ENCODE measurements at regions not wholly inside any gene's neighbourhood (a gene's known extent, or its start where the extent isn't known, plus 50 kb on each side); places are given as distances from the start of the nearest gene placed in this dataset.

DNA sequence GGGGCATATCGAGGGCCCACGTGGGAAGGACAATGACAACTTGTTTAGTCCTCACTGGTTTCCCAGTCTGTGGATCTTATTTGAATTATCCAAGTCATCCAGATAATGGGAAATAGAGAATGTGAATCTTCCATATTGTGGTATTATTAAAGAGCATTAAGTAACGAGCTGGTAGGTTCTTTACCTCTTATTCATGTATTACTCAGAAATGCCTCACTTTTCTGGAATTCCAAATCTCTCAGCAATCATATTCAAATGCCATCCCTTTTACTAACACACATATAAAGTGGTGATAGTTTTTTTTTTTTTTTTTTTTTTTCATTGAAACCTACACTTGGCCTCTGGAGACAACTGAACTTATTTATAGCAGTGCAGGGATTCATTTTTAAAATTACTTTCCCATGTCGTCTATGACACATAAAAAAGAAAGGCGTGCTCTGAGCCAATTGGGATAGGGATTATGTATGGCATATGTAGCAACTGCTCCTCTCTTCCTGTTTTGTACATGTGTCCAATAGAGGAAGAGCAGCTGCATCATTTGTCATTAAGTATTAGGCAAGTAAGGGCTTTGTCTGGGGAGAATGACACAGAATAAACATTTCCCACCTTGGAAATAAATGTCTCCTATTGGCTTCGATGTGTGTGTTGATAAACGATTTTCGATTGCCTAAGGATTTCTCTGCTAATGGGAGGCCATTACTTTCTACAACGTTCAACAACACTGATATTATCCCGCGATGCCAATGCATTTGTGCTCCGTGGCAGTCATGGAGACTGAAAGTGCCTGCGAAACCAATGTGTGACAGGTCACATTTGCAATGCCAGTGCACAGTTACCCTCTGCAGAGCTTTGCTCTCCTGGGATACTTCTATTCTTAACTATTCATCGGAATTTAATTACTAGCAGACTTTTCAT is 78.6 kb upstream of the IFNG-AS1 start:
- Histone ChIP-seq H3K9me3 (ENCODE audit: control insufficient read depth, low read length) (no peaks in the 10 kb centered on the region), H3K27me3 (replicated peaks; ENCODE audit: control insufficient read depth, insufficient read depth, low read length) (no peaks in the 10 kb centered on the region), H3K36me3 (ENCODE audit: control insufficient read depth, insufficient read depth, low read length, severe bottlenecking) (no peaks in the 10 kb centered on the region), H3K4me1 (ENCODE audit: control insufficient read depth, insufficient read depth, low read length) (peaks cover 25% of the 10 kb centered on the region), H3K9ac (ENCODE audit: low read length) (peak overlapping the region; percentile 26), H3K4me3 (ENCODE audit: low read length) (no peak overlapping the region)
- DNase-seq (ENCODE audit: low read depth), result peak; percentile 64

GRCh38 chr12:67911275-67911600 is 78.0 kb upstream of the IFNG-AS1 start:
- Histone ChIP-seq H3K4me1 (ENCODE audit: control insufficient read depth, insufficient read depth, low read length) (peaks cover 25% of the 10 kb centered on the region), H3K9me3 (ENCODE audit: control insufficient read depth, low read length) (no peaks in the 10 kb centered on the region), H3K9ac (ENCODE audit: low read length) (no peak overlapping the region), H3K27me3 (replicated peaks; ENCODE audit: control insufficient read depth, insufficient read depth, low read length) (no peaks in the 10 kb centered on the region), H3K4me3 (ENCODE audit: low read length) (no peak overlapping the region), H3K36me3 (ENCODE audit: control insufficient read depth, insufficient read depth, low read length, severe bottlenecking) (no peaks in the 10 kb centered on the region)
- DNase-seq (ENCODE audit: low read depth), result no peak

GRCh38 chr12:67911789-67912188 is 77.5 kb upstream of the IFNG-AS1 start:
- H3K4me3 ChIP-seq (ENCODE audit: low read length), result no peak overlapping the region
- DNase-seq (ENCODE audit: low read depth), result no peak
- no peaks in the 10 kb centered on the region for H3K36me3 ChIP-seq (ENCODE audit: control insufficient read depth, insufficient read depth, low read length, severe bottlenecking)
- no peak overlapping the region for H3K9ac ChIP-seq (ENCODE audit: low read length)
- no peaks in the 10 kb centered on the region for H3K27me3 ChIP-seq (replicated peaks; ENCODE audit: control insufficient read depth, insufficient read depth, low read length)
- no peaks in the 10 kb centered on the region for H3K9me3 ChIP-seq (ENCODE audit: control insufficient read depth, low read length)
- peaks cover 25% of the 10 kb centered on the region for H3K4me1 ChIP-seq (ENCODE audit: control insufficient read depth, insufficient read depth, low read length)

DNA sequence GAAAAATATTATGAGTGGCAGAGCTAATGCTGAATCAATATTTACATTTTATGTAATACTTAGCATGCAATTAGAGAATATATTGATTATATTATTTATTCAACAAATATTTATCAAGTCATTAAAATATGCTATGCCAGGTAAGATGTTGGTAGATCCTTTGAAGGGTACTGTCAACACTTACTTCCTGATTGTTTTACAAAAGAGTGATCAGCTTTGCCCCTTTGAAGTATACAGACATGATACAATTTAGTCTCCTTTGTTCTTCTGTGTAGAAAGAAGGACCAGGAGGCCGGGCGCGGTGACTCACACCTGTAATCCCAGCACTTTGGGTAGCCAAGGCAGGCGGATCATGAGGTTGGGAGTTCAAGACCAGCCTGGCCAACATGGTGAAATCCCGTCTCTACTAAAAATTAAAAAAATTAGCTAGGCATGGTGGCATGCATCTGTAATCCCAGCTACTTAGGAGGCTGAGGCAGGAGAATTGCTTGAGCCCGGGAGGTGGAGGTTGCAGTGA is 73.9 kb upstream of the IFNG-AS1 start:
- Histone ChIP-seq H3K9me3 (ENCODE audit: control insufficient read depth, low read length) (no peaks in the 10 kb centered on the region), H3K27me3 (replicated peaks; ENCODE audit: control insufficient read depth, insufficient read depth, low read length) (no peaks in the 10 kb centered on the region), H3K4me3 (ENCODE audit: low read length) (no peak overlapping the region), H3K36me3 (ENCODE audit: control insufficient read depth, insufficient read depth, low read length, severe bottlenecking) (no peaks in the 10 kb centered on the region), H3K9ac (ENCODE audit: low read length) (no peak overlapping the region), H3K4me1 (ENCODE audit: control insufficient read depth, insufficient read depth, low read length) (peaks cover 30% of the 10 kb centered on the region)
- no peak for DNase-seq (ENCODE audit: low read depth)

DNA sequence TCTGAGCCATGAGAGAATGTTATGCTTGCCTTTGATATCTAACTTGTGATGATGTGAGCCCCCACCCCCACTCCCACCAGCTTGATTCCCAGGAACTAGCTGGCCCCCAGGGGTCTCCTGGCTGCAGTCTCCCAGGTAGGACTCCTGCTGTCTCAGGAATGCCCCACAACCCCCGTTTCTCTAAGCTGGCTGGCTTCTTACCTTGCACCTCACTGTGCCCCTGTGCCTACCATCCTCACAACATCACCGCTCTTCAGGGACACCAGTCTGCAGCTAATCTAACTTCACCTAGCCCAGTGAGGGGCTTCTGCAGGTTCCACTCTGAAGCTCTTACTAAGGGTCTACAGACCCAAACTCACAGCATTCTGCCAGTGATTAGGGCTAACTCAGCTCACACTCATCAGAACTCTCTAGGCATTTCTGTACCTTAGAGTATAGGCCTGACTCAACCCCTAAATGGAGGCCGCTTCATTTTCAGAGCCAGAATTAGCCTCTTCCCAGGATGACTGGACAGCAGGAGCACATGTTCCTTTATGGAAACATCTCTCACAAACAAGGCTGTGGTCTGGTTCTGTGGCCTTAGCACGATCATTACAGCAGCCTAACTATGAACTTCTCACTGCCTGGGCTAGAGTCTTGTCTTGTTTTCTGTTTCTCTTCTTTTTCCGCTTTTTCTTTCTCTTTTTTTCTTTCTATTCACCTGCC is 72.8 kb upstream of the IFNG-AS1 start:
- no peaks in the 10 kb centered on the region for H3K27me3 ChIP-seq (replicated peaks; ENCODE audit: control insufficient read depth, insufficient read depth, low read length)
- no peak overlapping the region for H3K9ac ChIP-seq (ENCODE audit: low read length)
- peaks cover 27% of the 10 kb centered on the region for H3K4me1 ChIP-seq (ENCODE audit: control insufficient read depth, insufficient read depth, low read length)
- no peaks in the 10 kb centered on the region for H3K36me3 ChIP-seq (ENCODE audit: control insufficient read depth, insufficient read depth, low read length, severe bottlenecking)
- DNase-seq (ENCODE audit: low read depth), result no peak
- H3K4me3 ChIP-seq (ENCODE audit: low read length), result no peak overlapping the region
- H3K9me3 ChIP-seq (ENCODE audit: control insufficient read depth, low read length), result no peaks in the 10 kb centered on the region

DNA sequence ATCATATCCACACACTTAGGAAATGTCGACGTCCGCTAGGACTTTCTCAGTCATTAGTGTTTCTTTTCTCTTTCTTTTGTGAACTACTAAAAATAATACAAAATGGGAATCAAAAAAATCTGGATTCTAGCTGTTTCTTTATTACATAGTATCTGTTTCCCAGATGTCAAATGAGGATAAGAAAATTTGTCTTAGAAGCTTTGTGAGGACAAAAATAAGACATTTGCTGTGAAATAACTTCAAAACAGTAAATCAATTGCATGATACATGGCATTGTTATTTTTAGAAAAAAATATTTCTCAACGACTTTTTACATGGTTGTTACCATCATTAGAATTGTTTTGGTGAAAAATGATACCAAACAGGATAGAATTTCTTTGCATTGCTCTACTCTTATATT is 71.4 kb upstream of the IFNG-AS1 start:
- Histone ChIP-seq H3K9ac (ENCODE audit: low read length) (no peak overlapping the region), H3K36me3 (ENCODE audit: control insufficient read depth, insufficient read depth, low read length, severe bottlenecking) (no peaks in the 10 kb centered on the region), H3K4me3 (ENCODE audit: low read length) (no peak overlapping the region), H3K27me3 (replicated peaks; ENCODE audit: control insufficient read depth, insufficient read depth, low read length) (no peaks in the 10 kb centered on the region), H3K9me3 (ENCODE audit: control insufficient read depth, low read length) (no peaks in the 10 kb centered on the region), H3K4me1 (ENCODE audit: control insufficient read depth, insufficient read depth, low read length) (peaks cover 32% of the 10 kb centered on the region)
- no peak for DNase-seq (ENCODE audit: low read depth)

- peaks cover 32% of the 10 kb centered on the region for H3K4me1 ChIP-seq (ENCODE audit: control insufficient read depth, insufficient read depth, low read length)
- no peaks in the 10 kb centered on the region for H3K9me3 ChIP-seq (ENCODE audit: control insufficient read depth, low read length)
- no peak overlapping the region for H3K4me3 ChIP-seq (ENCODE audit: low read length)
- H3K36me3 ChIP-seq (ENCODE audit: control insufficient read depth, insufficient read depth, low read length, severe bottlenecking), result no peaks in the 10 kb centered on the region
- DNase-seq (ENCODE audit: low read depth), result no peak
- no peak overlapping the region for H3K9ac ChIP-seq (ENCODE audit: low read length)
- peaks cover 3% of the 10 kb centered on the region for H3K27me3 ChIP-seq (replicated peaks; ENCODE audit: control insufficient read depth, insufficient read depth, low read length)
These were observed 70.8 kb upstream of the IFNG-AS1 start for GRCh38 chr12:67918441-67918840.

DNA sequence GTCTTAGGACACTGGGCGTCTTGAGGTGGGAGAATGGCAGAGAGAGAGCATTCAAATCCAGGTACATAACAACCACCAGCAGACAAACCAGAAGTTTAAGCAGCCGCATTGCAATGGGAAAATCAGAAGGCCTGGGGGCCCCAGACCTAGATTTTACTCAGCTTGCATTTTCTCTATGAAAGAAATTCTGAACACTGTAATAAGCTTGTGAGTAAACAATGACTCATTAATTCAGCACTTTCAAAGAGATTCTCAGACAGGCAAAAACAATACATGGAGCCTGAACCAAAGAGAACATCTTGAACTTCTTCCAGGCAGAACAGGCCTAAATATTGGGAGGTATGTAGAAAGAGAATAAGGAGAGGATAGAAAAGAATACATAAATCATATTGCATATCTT is 69.8 kb upstream of the IFNG-AS1 start:
- H3K4me3 ChIP-seq (ENCODE audit: low read length), result no peak overlapping the region
- H3K36me3 ChIP-seq (ENCODE audit: control insufficient read depth, insufficient read depth, low read length, severe bottlenecking), result no peaks in the 10 kb centered on the region
- no peak overlapping the region for H3K9ac ChIP-seq (ENCODE audit: low read length)
- H3K27me3 ChIP-seq (replicated peaks; ENCODE audit: control insufficient read depth, insufficient read depth, low read length), result peaks cover 7% of the 10 kb centered on the region
- peak; percentile 64 for DNase-seq (ENCODE audit: low read depth)
- H3K9me3 ChIP-seq (ENCODE audit: control insufficient read depth, low read length), result no peaks in the 10 kb centered on the region
- H3K4me1 ChIP-seq (ENCODE audit: control insufficient read depth, insufficient read depth, low read length), result peaks cover 32% of the 10 kb centered on the region

DNA sequence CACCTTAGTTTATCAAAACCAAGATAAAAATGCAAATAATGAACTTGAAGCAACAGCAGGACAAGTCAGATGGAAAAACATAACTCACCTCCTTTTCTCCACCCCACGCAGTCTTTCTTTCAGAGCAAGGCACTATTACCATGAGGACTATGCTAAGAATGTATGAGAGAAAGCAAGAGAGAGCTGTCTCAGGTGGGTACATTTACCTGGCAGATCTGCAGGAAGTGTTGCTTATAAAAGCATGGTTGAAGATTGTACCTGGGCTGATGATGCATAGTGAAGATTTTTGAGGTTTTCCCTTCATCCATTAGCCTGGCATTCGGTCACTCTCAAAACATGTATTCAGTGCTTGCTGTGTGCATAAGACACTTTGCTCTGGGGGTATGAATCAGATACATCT is 68.8 kb upstream of the IFNG-AS1 start:
- Histone ChIP-seq H3K9me3 (ENCODE audit: control insufficient read depth, low read length) (no peaks in the 10 kb centered on the region), H3K9ac (ENCODE audit: low read length) (no peak overlapping the region), H3K27me3 (replicated peaks; ENCODE audit: control insufficient read depth, insufficient read depth, low read length) (peaks cover 7% of the 10 kb centered on the region), H3K36me3 (ENCODE audit: control insufficient read depth, insufficient read depth, low read length, severe bottlenecking) (no peaks in the 10 kb centered on the region), H3K4me3 (ENCODE audit: low read length) (no peak overlapping the region), H3K4me1 (ENCODE audit: control insufficient read depth, insufficient read depth, low read length) (peaks cover 32% of the 10 kb centered on the region)
- no peak for DNase-seq (ENCODE audit: low read depth)

DNA sequence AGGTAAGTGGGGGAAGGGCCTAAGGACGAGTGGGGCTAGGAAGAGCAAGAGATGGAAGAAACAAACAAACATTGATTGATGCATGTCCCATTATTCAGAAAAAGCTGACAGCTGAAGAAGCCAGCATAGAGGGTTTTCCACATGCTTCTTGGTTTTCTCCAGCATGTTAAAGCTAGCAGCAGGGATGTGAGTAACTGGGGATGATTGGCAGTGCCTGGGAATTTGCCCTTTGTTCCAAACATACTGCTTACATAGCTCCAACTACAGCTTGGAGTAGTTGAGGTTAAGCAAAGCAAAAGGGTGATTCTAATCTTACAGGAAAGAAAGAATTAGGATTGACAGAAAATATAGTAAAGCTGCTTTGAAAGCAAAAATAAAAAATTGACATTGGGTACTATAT is 68.0 kb upstream of the IFNG-AS1 start:
- peaks cover 32% of the 10 kb centered on the region for H3K4me1 ChIP-seq (ENCODE audit: control insufficient read depth, insufficient read depth, low read length)
- no peak overlapping the region for H3K9ac ChIP-seq (ENCODE audit: low read length)
- DNase-seq (ENCODE audit: low read depth), result no peak
- H3K4me3 ChIP-seq (ENCODE audit: low read length), result no peak overlapping the region
- H3K36me3 ChIP-seq (ENCODE audit: control insufficient read depth, insufficient read depth, low read length, severe bottlenecking), result no peaks in the 10 kb centered on the region
- H3K27me3 ChIP-seq (replicated peaks; ENCODE audit: control insufficient read depth, insufficient read depth, low read length), result peaks cover 7% of the 10 kb centered on the region
- no peaks in the 10 kb centered on the region for H3K9me3 ChIP-seq (ENCODE audit: control insufficient read depth, low read length)

GRCh38 chr12:67922245-67922644 is 67.0 kb upstream of the IFNG-AS1 start:
- Histone ChIP-seq H3K4me3 (ENCODE audit: low read length) (no peak overlapping the region), H3K9me3 (ENCODE audit: control insufficient read depth, low read length) (no peaks in the 10 kb centered on the region), H3K4me1 (ENCODE audit: control insufficient read depth, insufficient read depth, low read length) (peaks cover 32% of the 10 kb centered on the region)

More at GRCh38 chr12:67922245-67922644, 67.0 kb upstream of the IFNG-AS1 start:
- Histone ChIP-seq H3K36me3 (ENCODE audit: control insufficient read depth, insufficient read depth, low read length, severe bottlenecking) (no peaks in the 10 kb centered on the region), H3K9ac (ENCODE audit: low read length) (no peak overlapping the region), H3K27me3 (replicated peaks; ENCODE audit: control insufficient read depth, insufficient read depth, low read length) (peaks cover 7% of the 10 kb centered on the region)
- DNase-seq (ENCODE audit: low read depth), result no peak
